Liver (tissue), 8 donors: ENCODE measurements at regions not wholly inside any gene's neighbourhood (a gene's known extent, or its start where the extent isn't known, plus 50 kb on each side); places are given as distances from the start of the nearest gene placed in this dataset.

ENCODE experiments used
- DNase-seq: peaks from one replicate; pipeline ENCODE4 v3.0.0-alpha.2; 2017; ENCODE audit warnings: low spot score
- H3K27ac ChIP-seq, 2 donors: one replicate each; pipeline ENCODE4 v1.7.0; 2013; ENCODE audit warnings: inconsistent platforms in 2 of 2, low read length in 2 of 2, control low read depth in 1 of 2, low read depth in 1 of 2, mild to moderate bottlenecking in 1 of 2
- H3K27me3 ChIP-seq, 4 donors: one replicate each; pipeline versions ENCODE4 v1.6.1 to v1.7.0; 2013; ENCODE audit warnings: low read length in 3 of 4, inconsistent platforms in 1 of 4, mild to moderate bottlenecking in 1 of 4, moderate library complexity in 1 of 4; ENCODE audit not compliant: control insufficient read depth in 4 of 4, insufficient read depth in 4 of 4
- H3K36me3 ChIP-seq, 4 donors: one replicate each; pipeline versions ENCODE4 v1.6.1 to v1.7.0; 2013; ENCODE audit warnings: low read length in 3 of 4, mild to moderate bottlenecking in 3 of 4, low read depth in 1 of 4, moderate library complexity in 1 of 4; ENCODE audit not compliant: control insufficient read depth in 4 of 4, insufficient read depth in 3 of 4
- H3K4me1 ChIP-seq, 4 donors: one replicate each; pipeline versions ENCODE4 v1.6.1 to v1.7.0; 2013; ENCODE audit warnings: low read length in 3 of 4, mild to moderate bottlenecking in 3 of 4, moderate library complexity in 1 of 4; ENCODE audit not compliant: control insufficient read depth in 4 of 4, insufficient read depth in 4 of 4
- H3K4me3 ChIP-seq, 3 donors: one replicate each; pipeline versions ENCODE4 v1.6.1 to v1.7.0; 2013; ENCODE audit warnings: low read length in 3 of 3, control low read depth in 1 of 3, low read depth in 1 of 3, mild to moderate bottlenecking in 1 of 3
- H3K9ac ChIP-seq, 2 donors: one replicate each; pipeline ENCODE4 v1.7.0; 2013; ENCODE audit warnings: low read length in 2 of 2, mild to moderate bottlenecking in 2 of 2, moderate library complexity in 2 of 2, control low read depth in 1 of 2, low read depth in 1 of 2
- H3K9me3 ChIP-seq, 4 donors: one replicate each; pipeline versions ENCODE4 v1.6.1 to v1.7.0; 2013; ENCODE audit warnings: low read length in 3 of 4; ENCODE audit not compliant: control insufficient read depth in 4 of 4
- CTCF ChIP-seq: fragments of 150-350 bp; IDR thresholded peaks from 2 replicates; pipeline ENCODE4 v1.5.1; 2017; ENCODE audit warnings: improper control_type of control experiment, low read depth, low read length; ENCODE audit not compliant: missing input control
- EGR1 ChIP-seq, 2 donors: IDR thresholded peaks; 2 replicates each; pipeline ENCODE4 v1.6.1; 2016 to 2018; ENCODE audit warnings: antibody characterized with exemption in 2 of 2, low read depth in 2 of 2
- FOXA2 ChIP-seq: IDR thresholded peaks from 2 replicates; pipeline ENCODE4 v1.6.1; 2016; ENCODE audit warnings: antibody characterized with exemption
- GABPA ChIP-seq, 2 donors: IDR thresholded peaks in 1 of 2; conservative IDR thresholded peaks in 1 of 2; 2 replicates each; pipeline ENCODE4 v1.6.1; 2016; ENCODE audit warnings: antibody characterized with exemption in 2 of 2, mild to moderate bottlenecking in 1 of 2, moderate library complexity in 1 of 2
- HNF4A ChIP-seq, 2 donors: conservative IDR thresholded peaks; 2 replicates each; pipeline ENCODE4 v1.6.1; 2016; ENCODE audit warnings: antibody characterized with exemption in 2 of 2, mild to moderate bottlenecking in 2 of 2
- HNF4G ChIP-seq: IDR thresholded peaks from 2 replicates; pipeline ENCODE4 v1.6.1; 2016; ENCODE audit warnings: antibody characterized with exemption
- RAD21 ChIP-seq, 2 donors: IDR thresholded peaks; 2 replicates each; pipeline ENCODE4 v1.6.1; 2016; ENCODE audit warnings: antibody characterized with exemption in 2 of 2, mild to moderate bottlenecking in 2 of 2
- REST ChIP-seq: IDR thresholded peaks from 2 replicates; pipeline ENCODE4 v1.6.1; 2016; ENCODE audit warnings: antibody characterized with exemption, mild to moderate bottlenecking
- RXRA ChIP-seq, 2 donors: IDR thresholded peaks; 2 replicates each; pipeline ENCODE4 v1.6.1; 2017 to 2018; ENCODE audit warnings: antibody characterized with exemption in 2 of 2, mild to moderate bottlenecking in 1 of 2
- SP1 ChIP-seq: IDR thresholded peaks from 2 replicates; pipeline ENCODE4 v1.6.1; 2018; ENCODE audit warnings: antibody characterized with exemption, mild to moderate bottlenecking
- YY1 ChIP-seq: IDR thresholded peaks from 2 replicates; pipeline ENCODE4 v1.6.1; 2016; ENCODE audit warnings: antibody characterized with exemption, mild to moderate bottlenecking
- whole genome bisulfite sequencing: extraction: QIAGEN DNeasy Blood & Tissue Kit; methylation state at CpG from one replicate; pipeline ENCODE4 v1.1.7; 2013; 5-methylcytosine and 5-hydroxymethylcytosine counted together
- donor health status: healthy.
- donor health status: healthy.
- donor health status: healthy.
- donor health status: healthy.
- donor health status: healthy.

- 79% methylated on average over 9 of the region's 9 CpGs for WGBS
Measured at GRCh38 chr9:18253950-18254349, 220.0 kb upstream of the ADAMTSL1 start.

GRCh38 chr9:18255158-18255629 lies 218.8 kb upstream of the ADAMTSL1 start:
- DNase-seq: peak; percentile 80
- Histone ChIP-seq H3K36me3 (no peaks in the 10 kb centered on the region), H3K9ac (no peak overlapping the region), H3K27ac (no peak overlapping the region), H3K9me3 (no peaks in the 10 kb centered on the region), H3K4me1 (no peaks in the 10 kb centered on the region), H3K4me3 (no peak overlapping the region), H3K27me3 (no peaks in the 10 kb centered on the region)
- TF ChIP-seq YY1: no peak
- peak; percentile 94 for TF ChIP-seq CTCF
- TF ChIP-seq HNF4A (conservative IDR thresholded peaks at IDR 0.05): peak in 1 of 2 donors; percentile 14
- TF ChIP-seq FOXA2: no peak
- TF ChIP-seq SP1: no peak
- TF ChIP-seq RAD21 (IDR thresholded peaks at IDR 0.05): peak; percentile 96 to 98
- under 1% methylated on average over 9 of the region's 9 CpGs for WGBS

More at GRCh38 chr9:18253950-18254349, 220.0 kb upstream of the ADAMTSL1 start:
- Histone ChIP-seq H3K4me3 (no peak overlapping the region), H3K27me3 (no peaks in the 10 kb centered on the region), H3K9ac (no peak overlapping the region), H3K27ac (no peak overlapping the region), H3K9me3 (no peaks in the 10 kb centered on the region), H3K4me1 (no peaks in the 10 kb centered on the region), H3K36me3 (no peaks in the 10 kb centered on the region)
- TF ChIP-seq RXRA (IDR thresholded peaks at IDR 0.05): no peak
- no peak for TF ChIP-seq HNF4G
- no peak for TF ChIP-seq HNF4A (conservative IDR thresholded peaks at IDR 0.05)
- no peak for TF ChIP-seq SP1
- TF ChIP-seq EGR1 (IDR thresholded peaks at IDR 0.05; ENCODE audit: low read depth in 2 of 2): no peak
- no peak for TF ChIP-seq GABPA (IDR thresholded peaks at IDR 0.05 in 1 of 2, conservative IDR thresholded peaks at IDR 0.05 in 1 of 2)
- no peak for TF ChIP-seq CTCF
- no peak for TF ChIP-seq REST
- no peak for DNase-seq
